ENCODE measurements at regions not wholly inside any gene's neighbourhood (a gene's known extent, or its start where the extent isn't known, plus 50 kb on each side); places are given as distances from the start of the nearest gene placed in this dataset.

DNA sequence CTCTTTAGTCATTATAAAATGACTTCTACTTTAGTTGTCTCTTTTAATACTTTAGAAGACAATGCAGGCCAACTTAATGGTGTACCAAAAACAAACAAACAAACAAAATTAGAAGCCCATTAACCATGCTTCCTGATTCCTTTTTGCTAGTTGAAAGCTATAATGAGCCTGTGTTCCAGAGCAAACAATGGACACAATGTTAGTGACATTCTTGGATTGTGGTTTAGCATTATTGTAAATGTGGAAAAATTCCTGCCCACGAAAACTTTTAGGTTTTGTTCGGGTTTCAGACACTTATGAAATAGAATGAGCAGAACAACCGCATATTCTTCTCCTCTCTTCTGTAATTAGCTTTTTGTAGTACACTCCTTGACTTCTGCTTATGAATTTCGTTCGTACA lies 1682.7 kb upstream of the PCDH7 start:
- WGBS, result 86% methylated on average over 5 of the region's 5 CpGs
- H3K36me3 ChIP-seq, result no peaks in the 10 kb centered on the region
- no peak overlapping the region for H3K4me3 ChIP-seq
- H3K27me3 ChIP-seq, result no peaks in the 10 kb centered on the region
- H3K4me1 ChIP-seq, result no peaks in the 10 kb centered on the region
- no peak overlapping the region for H3K27ac ChIP-seq (replicated peaks in 1 of 4)
- H3K9me3 ChIP-seq, result no peaks in the 10 kb centered on the region
- no peak for DNase-seq (ENCODE audit: extremely low spot score)
- intact Hi-C loops (cut with DNase I), result no loop called here
- TF ChIP-seq POLR2A (IDR thresholded peaks at IDR 0.05; ENCODE audit: low read depth) (no peak), CTCF (IDR thresholded peaks at IDR 0.05) (no peak), EP300 (IDR thresholded peaks at IDR 0.05) (no peak)

DNA sequence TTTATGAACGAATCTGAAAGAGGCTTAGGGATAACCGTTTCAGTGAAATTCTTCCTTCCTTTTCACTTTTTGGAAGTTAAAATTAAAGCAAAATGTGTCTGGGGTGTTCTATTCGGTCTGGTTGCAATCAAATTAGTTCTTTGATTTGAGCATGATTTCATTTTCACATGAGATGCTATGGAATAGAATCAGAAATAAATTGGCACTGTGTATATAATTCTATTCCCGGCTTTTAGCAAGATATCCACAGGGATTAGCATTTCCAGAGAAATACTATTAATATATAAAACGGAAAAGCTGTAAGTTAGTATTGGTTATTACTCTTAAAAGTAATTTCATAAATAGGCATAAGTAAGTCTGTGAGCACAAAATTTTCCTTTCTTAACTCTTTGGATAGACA lies 1676.8 kb upstream of the PCDH7 start:
- intact Hi-C loops (cut with DNase I), result no loop called here
- no peak for DNase-seq (ENCODE audit: extremely low spot score)
- H3K9me3 ChIP-seq, result no peaks in the 10 kb centered on the region
- H3K27ac ChIP-seq (replicated peaks in 1 of 4), result no peak overlapping the region
- no peak overlapping the region for H3K4me3 ChIP-seq
- 80% methylated on average over 5 of the region's 5 CpGs for WGBS
- H3K4me1 ChIP-seq, result no peaks in the 10 kb centered on the region
- H3K27me3 ChIP-seq, result no peaks in the 10 kb centered on the region
- TF ChIP-seq EP300 (IDR thresholded peaks at IDR 0.05) (no peak), POLR2A (IDR thresholded peaks at IDR 0.05; ENCODE audit: low read depth) (no peak), CTCF (IDR thresholded peaks at IDR 0.05) (no peak), POLR2AphosphoS5 (IDR thresholded peaks at IDR 0.05) (no peak)
- no peaks in the 10 kb centered on the region for H3K36me3 ChIP-seq

DNA sequence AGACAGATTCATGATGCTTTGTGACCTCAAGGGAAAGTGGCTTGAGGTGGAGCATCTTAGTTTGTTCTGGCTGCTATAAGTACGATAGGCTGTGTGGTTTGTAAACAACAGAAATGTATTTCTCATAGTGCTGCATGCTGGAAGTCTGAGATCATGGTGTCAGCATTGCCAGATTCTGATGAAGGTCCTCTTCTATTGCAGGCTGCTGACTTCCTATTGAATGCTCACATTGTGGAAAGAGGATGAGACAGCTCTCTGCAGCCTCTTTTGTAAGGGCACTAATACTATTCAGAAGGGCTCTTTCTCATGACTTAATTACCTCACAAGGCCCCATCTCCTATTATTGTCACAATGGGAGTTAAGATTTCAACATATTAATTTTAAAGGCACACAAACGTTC lies 1674.0 kb upstream of the PCDH7 start:
- Histone ChIP-seq H3K27me3 (no peaks in the 10 kb centered on the region), H3K4me3 (no peak overlapping the region), H3K4me1 (no peaks in the 10 kb centered on the region), H3K27ac (replicated peaks in 1 of 4) (no peak overlapping the region), H3K9me3 (no peaks in the 10 kb centered on the region), H3K36me3 (no peaks in the 10 kb centered on the region)
- 50% methylated on average over 2 of the region's 2 CpGs for WGBS
- no peak for TF ChIP-seq POLR2A (IDR thresholded peaks at IDR 0.05; ENCODE audit: low read depth)
- no peak for TF ChIP-seq POLR2AphosphoS5 (IDR thresholded peaks at IDR 0.05)
- no peak for TF ChIP-seq CTCF (IDR thresholded peaks at IDR 0.05)
- no peak for TF ChIP-seq EP300 (IDR thresholded peaks at IDR 0.05)
- intact Hi-C loops (cut with DNase I), result no loop called here
- no peak for DNase-seq (ENCODE audit: extremely low spot score)

DNA sequence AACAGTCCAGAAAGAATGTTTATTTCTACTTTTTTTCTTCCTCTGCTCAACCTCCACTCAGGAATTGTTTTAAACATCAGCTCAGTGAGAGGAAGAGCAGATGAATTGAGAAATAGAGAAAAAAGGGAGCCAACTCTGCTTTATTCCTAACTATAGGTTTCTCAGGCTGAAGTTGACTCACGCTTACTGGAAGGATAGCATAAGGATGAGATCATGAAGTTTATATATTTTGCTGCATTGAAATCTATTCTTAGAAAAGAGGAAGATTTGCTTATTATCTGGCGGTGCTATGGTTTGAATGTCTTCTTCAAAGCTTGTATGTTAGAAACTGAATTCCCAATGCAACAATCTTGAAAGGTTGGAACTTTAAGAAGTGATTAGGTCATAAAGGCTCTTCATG lies 1673.4 kb upstream of the PCDH7 start:
- 36% methylated on average over 2 of the region's 2 CpGs for WGBS
- DNase-seq (ENCODE audit: extremely low spot score), result no peak
- no peaks in the 10 kb centered on the region for H3K27me3 ChIP-seq
- no peak overlapping the region for H3K4me3 ChIP-seq
- TF ChIP-seq POLR2A (IDR thresholded peaks at IDR 0.05; ENCODE audit: low read depth) (no peak), EP300 (IDR thresholded peaks at IDR 0.05) (no peak), POLR2AphosphoS5 (IDR thresholded peaks at IDR 0.05) (no peak), CTCF (IDR thresholded peaks at IDR 0.05) (no peak)
- H3K27ac ChIP-seq (replicated peaks in 1 of 4), result no peak overlapping the region
- H3K9me3 ChIP-seq, result no peaks in the 10 kb centered on the region
- no peaks in the 10 kb centered on the region for H3K4me1 ChIP-seq
- H3K36me3 ChIP-seq, result no peaks in the 10 kb centered on the region
- intact Hi-C loops (cut with DNase I), result no loop called here

GRCh38 chr4:29047341-29048041 lies 1672.7 kb upstream of the PCDH7 start:
- Histone ChIP-seq H3K4me3 (no peak overlapping the region), H3K9me3 (no peaks in the 10 kb centered on the region), H3K4me1 (no peaks in the 10 kb centered on the region), H3K27me3 (no peaks in the 10 kb centered on the region), H3K36me3 (no peaks in the 10 kb centered on the region), H3K27ac (replicated peaks in 1 of 4) (no peak overlapping the region)
- no peak for DNase-seq (ENCODE audit: extremely low spot score)
- TF ChIP-seq POLR2AphosphoS5 (IDR thresholded peaks at IDR 0.05), result no peak
- TF ChIP-seq POLR2A (IDR thresholded peaks at IDR 0.05; ENCODE audit: low read depth), result no peak
- no peak for TF ChIP-seq CTCF (IDR thresholded peaks at IDR 0.05)
- intact Hi-C loops (cut with DNase I), result no loop called here
- 92% methylated on average over 23 of the region's 28 CpGs for whole genome bisulfite sequencing

All from esophagus muscularis mucosa (tissue), 4 donors.